ENCODE measurements at regions not wholly inside any gene's neighbourhood (a gene's known extent, or its start where the extent isn't known, plus 50 kb on each side); places are given as distances from the start of the nearest gene placed in this dataset.

DNA sequence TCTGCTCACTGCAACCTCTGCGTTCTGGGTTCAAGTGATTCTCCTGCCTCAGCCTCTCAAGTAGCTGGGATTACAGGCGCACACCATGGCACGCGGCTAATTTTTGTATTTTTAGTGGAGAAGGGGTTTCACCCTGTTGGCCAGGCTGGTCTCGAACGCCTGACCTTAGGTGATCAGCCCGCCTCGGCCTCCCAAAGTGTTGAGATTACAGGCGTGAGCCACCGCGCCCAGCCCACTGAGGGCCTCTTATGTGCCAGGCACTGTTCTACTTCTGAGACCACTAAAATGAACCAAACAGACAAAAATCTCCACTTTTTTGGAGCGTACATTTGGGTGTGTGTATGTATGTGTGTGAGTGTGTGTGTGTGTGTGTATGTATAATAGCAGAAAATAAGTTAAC, 117.2 kb upstream of the H2AZ1 start:
- TF ChIP-seq, protein P1, sequence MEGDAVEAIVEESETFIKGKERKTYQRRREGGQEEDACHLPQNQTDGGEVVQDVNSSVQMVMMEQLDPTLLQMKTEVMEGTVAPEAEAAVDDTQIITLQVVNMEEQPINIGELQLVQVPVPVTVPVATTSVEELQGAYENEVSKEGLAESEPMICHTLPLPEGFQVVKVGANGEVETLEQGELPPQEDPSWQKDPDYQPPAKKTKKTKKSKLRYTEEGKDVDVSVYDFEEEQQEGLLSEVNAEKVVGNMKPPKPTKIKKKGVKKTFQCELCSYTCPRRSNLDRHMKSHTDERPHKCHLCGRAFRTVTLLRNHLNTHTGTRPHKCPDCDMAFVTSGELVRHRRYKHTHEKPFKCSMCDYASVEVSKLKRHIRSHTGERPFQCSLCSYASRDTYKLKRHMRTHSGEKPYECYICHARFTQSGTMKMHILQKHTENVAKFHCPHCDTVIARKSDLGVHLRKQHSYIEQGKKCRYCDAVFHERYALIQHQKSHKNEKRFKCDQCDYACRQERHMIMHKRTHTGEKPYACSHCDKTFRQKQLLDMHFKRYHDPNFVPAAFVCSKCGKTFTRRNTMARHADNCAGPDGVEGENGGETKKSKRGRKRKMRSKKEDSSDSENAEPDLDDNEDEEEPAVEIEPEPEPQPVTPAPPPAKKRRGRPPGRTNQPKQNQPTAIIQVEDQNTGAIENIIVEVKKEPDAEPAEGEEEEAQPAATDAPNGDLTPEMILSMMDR (IDR thresholded peaks at IDR 0.05; ENCODE audit: low read length), result no peak
- TF ChIP-seq EZH2 (IDR thresholded peaks at IDR 0.05; ENCODE audit: borderline replicate concordance, low read length), result no peak
